Fibroblast of pulmonary artery (primary cell): ENCODE measurements at regions not wholly inside any gene's neighbourhood (a gene's known extent, or its start where the extent isn't known, plus 50 kb on each side); places are given as distances from the start of the nearest gene placed in this dataset.
A peak's percentile ranks its signal among the peaks of the same experiment; 100 is the strongest.

Source experiments
- DNase-seq: peaks from one replicate; pipeline ENCODE4 v3.0.0-alpha.2; 2010; ENCODE audit warnings: low read depth
- H3K4me3 ChIP-seq: replicated peaks from 2 replicates; pipeline ENCODE4 v1.5.1; 2011; ENCODE audit warnings: low read depth, mild to moderate bottlenecking, control low read depth, low read length, moderate library complexity
- CTCF ChIP-seq: IDR thresholded peaks from 2 replicates; pipeline ENCODE4 v1.5.1; 2011; ENCODE audit warnings: mild to moderate bottlenecking, control low read depth, low read length, inconsistent platforms; ENCODE audit errors: missing control alignments

DNA sequence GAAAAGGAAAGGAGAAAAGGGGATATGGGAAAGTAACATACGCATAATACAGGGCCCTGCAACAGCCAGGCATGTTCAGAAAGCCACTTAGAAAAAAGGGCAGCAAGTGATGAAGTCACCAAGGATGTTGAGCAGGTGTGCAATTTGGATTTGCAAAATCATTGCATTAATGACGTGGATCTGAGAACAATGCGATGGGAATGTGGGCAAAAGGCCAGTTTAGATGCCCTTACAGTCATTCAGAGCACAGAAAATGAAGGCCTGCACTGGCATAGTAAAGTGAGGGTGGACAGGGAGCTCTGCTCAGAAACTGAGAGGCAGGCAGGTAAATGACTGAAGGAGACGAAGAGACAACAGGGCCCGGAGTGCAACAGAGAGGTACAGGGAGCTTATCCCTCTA lies 123.7 kb upstream of the NHSL1 start:
- no peak overlapping the region for H3K4me3 ChIP-seq
- peak; percentile 29 for DNase-seq
- no peak for TF ChIP-seq CTCF

DNA sequence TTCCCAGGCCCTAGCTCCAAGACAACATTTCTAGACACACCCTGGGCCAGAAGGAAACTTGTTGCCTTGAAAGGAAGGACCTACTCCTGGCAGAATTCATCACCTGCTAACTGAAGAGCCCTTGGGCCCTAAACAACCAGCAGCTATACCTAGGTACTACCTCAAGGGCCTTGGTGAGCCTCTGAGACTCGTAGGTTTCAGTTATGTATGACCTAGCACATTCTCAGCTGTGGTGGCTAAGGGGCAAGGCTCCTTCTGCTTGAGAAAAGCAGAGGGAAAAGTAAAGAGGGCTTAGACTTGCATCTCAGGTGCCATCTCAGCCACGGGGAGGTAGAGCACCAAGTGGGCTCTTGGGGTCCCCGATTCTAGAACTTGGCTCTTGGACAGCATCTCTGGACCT lies 132.3 kb upstream of the NHSL1 start:
- no peak overlapping the region for H3K4me3 ChIP-seq
- TF ChIP-seq CTCF, result no peak
- no peak for DNase-seq

DNA sequence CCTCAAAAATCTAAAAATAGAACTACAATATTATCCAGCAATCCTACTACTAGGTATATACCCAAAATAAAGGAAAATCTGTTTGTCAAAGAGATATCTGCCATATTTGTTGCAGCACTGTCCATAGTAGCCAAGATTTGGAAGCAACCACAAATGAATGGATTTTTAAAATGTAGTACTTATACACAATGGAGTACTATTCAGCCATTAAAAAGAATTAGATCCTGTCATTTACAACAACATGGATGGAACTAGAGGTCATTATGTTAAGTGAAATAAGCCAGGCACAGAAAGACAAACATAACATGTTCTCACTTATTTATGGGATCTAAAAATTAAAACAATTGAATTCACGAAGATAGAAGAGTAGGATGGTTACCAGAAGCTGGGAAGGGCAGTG lies 135.7 kb upstream of the CCDC28A start:
- DNase-seq, result no peak
- no peak for TF ChIP-seq CTCF
- no peak overlapping the region for H3K4me3 ChIP-seq

GRCh38 chr6:138638604-138639003 lies 135.0 kb upstream of the CCDC28A start:
- H3K4me3 ChIP-seq, result no peak overlapping the region

GRCh38 chr6:138640028-138640427 lies 133.5 kb upstream of the CCDC28A start:
- DNase-seq, result no peak
- TF ChIP-seq CTCF, result no peak
- no peak overlapping the region for H3K4me3 ChIP-seq

More at GRCh38 chr6:138638604-138639003, 135.0 kb upstream of the CCDC28A start:
- no peak for DNase-seq
- no peak for TF ChIP-seq CTCF

DNA sequence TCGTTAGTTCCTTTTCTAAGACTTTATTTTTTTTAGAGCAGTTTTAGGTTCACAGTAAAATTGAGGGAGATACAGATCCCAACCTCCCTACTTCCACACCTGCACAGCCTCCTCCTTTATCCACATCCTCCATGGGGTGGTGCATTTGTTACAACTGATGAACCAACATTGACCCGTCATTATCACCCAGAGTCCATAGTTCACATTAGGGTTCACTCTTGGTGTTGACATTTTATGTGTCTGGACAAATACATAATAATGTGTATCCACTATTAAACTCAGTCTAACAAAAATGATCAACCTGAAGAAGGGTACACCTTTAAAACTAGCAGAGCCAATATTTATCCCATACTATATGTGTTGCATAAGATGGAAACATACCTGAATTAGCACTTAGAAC lies 130.4 kb upstream of the CCDC28A start:
- DNase-seq, result no peak
- no peak overlapping the region for H3K4me3 ChIP-seq
- TF ChIP-seq CTCF, result no peak

- DNase-seq, result peak; percentile 61
- no peak for TF ChIP-seq CTCF
- H3K4me3 ChIP-seq, result no peak overlapping the region
These were observed 127.5 kb upstream of the CCDC28A start for GRCh38 chr6:138645976-138646640.
